ENCODE measurements at regions not wholly inside any gene's neighbourhood (a gene's known extent, or its start where the extent isn't known, plus 50 kb on each side); places are given as distances from the start of the nearest gene placed in this dataset.
"Not testable (repeated sequence)": the region's sequence is repeated elsewhere in the genome, so short reads cannot be mapped to it uniquely, and the experiment has no call there.

DNA sequence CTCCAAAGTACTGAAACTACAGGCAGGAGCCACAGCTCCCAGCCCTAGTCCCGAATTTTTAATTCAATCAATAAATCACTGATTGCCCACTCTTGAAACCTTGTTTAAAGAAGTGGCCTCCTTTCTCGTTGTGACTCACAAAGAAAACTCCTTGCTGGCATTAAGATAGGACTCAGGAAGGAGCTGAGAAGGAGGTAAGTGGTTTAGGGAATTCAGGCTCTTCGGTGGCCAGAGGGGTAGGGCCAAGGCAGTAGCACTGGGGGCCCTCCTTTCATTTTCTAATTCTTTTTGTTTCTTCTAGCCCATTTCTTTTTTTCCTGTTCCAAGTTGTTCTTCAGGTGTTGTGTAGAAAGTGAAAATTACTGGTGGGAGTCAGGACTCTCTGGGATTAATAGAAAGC, 86.2 kb upstream of the OR9Q1 start:
- Mint-ChIP-seq H3K36me3 (ENCODE audit: low read depth) (peaks cover 2% of the 10 kb centered on the region), H3K27me3 (peaks cover 40% of the 10 kb centered on the region), H3K27ac (no peak overlapping the region), H3K4me3 (no peak overlapping the region), H3K4me1 (no peaks in the 10 kb centered on the region)
- no peaks in the 10 kb centered on the region for H3K9me3 ChIP-seq (ENCODE audit: control insufficient read depth, low read length, poor library complexity, severe bottlenecking)
- ATAC-seq: no peak
- no peak for DNase-seq

DNA sequence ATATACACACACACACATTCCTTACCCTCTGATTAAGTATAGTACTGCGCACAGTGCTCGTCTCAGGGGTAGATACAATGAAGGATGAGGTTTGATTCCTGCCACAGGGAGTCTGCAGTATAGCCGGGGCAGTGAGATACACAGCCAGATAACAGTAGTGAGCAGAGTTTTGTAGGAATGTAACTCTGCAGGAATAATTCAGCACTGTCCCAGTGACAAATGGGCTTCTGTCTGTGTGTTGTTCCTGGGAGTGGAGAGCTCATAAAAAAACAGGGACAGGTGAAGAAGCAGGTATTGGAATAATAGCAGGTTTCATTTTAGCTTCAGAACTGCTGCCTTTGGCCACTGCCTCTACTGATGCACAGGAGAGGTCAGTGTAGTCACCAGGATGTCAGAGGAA, 85.3 kb upstream of the OR9Q1 start:
- H3K9me3 ChIP-seq (ENCODE audit: control insufficient read depth, low read length, poor library complexity, severe bottlenecking): no peaks in the 10 kb centered on the region
- DNase-seq (no peak), ATAC-seq (no peak)
- Mint-ChIP-seq H3K27me3 (peaks cover 36% of the 10 kb centered on the region), H3K4me1 (no peaks in the 10 kb centered on the region), H3K36me3 (ENCODE audit: low read depth) (peaks cover 2% of the 10 kb centered on the region), H3K4me3 (no peak overlapping the region), H3K27ac (no peak overlapping the region)

DNA sequence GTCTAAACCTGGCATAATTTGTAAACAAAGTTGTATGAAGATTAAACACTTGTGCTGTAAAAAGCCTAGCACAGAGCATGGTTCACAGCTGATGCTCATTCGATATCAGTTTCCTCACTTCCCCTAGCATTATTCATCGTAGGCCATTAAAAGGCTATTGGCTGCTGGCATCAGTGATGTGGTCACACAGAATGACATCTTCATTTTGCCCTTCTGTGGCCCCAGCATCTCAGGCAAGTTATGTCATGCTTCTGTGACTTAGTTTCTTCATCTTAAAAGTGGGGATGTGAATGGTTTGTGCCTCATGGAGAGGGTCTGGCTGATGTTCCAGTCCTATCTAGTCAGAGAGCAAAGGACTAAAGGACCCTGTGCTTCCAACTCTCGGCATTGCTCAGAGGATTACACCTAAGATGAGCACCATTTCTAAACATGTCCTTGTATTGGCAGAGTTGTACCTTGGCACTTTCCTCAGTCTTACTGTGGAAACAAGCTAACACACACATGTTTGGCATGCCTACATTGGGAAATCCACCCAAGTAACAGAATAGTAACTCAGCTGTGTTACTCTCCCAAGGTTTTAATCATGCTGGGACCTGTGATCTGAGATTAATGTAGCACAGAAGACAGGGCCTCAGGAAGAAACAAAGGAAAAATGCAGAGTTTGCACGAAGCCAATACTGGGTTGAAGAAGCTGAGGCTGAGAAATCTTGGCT, 83.5 kb upstream of the OR9Q1 start:
- peaks cover 36% of the 10 kb centered on the region for H3K27me3 Mint-ChIP-seq
- no peak overlapping the region for H3K27ac Mint-ChIP-seq
- no peaks in the 10 kb centered on the region for H3K4me1 Mint-ChIP-seq
- ATAC-seq: no peak
- DNase-seq: no peak
- no peaks in the 10 kb centered on the region for H3K9me3 ChIP-seq (ENCODE audit: control insufficient read depth, low read length, poor library complexity, severe bottlenecking)
- no peak overlapping the region for H3K4me3 Mint-ChIP-seq
- H3K36me3 Mint-ChIP-seq (ENCODE audit: low read depth): peaks cover 2% of the 10 kb centered on the region

DNA sequence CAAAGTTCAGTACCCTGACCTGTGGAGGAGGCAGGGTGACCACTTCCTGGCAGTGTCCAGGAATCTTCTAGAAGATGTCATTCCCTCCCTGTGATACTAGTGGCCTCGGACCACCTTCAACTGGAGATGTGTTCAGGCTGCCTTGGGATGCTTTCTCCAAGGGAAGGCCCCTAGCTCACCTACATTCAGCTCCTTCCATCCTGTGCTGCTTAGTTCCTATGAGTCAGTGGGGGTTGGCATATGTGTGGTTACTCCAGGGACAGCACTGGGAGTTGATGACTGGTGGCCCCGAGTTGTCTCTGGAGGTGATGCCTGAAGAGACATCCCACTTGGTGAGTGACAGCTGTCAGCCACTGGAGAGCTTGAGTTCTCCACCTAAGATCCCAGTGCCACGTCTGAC, 81.8 kb upstream of the OR9Q1 start:
- peaks cover 35% of the 10 kb centered on the region for H3K27me3 Mint-ChIP-seq
- H3K4me3 Mint-ChIP-seq: no peak overlapping the region
- ATAC-seq: no peak
- no peaks in the 10 kb centered on the region for H3K9me3 ChIP-seq (ENCODE audit: control insufficient read depth, low read length, poor library complexity, severe bottlenecking)
- peaks cover 2% of the 10 kb centered on the region for H3K36me3 Mint-ChIP-seq (ENCODE audit: low read depth)
- no peaks in the 10 kb centered on the region for H3K4me1 Mint-ChIP-seq
- DNase-seq: no peak
- no peak overlapping the region for H3K27ac Mint-ChIP-seq

DNA sequence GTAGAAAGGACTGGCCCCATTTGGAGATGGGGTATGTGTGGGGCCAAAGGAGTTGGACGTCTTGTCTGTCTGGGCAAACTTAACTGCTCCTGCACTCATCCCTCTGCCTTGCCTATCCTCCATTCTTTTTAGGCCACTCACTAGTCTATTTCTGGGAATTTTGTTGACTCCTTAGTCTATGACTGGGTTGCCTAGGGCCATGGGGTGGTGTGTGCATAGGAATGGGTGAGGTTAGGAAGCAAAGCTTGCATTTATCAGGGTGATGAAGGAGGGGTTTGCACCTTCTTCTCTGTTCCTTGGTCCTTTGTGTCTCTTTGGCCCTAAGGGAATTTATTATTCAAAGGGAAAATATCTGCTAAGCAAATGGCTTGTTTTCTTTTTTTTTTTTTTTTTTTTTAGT, 80.9 kb upstream of the OR9Q1 start:
- ATAC-seq (no peak), DNase-seq (no peak)
- peaks cover 2% of the 10 kb centered on the region for H3K36me3 Mint-ChIP-seq (ENCODE audit: low read depth)
- H3K4me3 Mint-ChIP-seq: no peak overlapping the region
- no peaks in the 10 kb centered on the region for H3K4me1 Mint-ChIP-seq
- H3K9me3 ChIP-seq (ENCODE audit: control insufficient read depth, low read length, poor library complexity, severe bottlenecking): no peaks in the 10 kb centered on the region
- peaks cover 30% of the 10 kb centered on the region for H3K27me3 Mint-ChIP-seq
- no peak overlapping the region for H3K27ac Mint-ChIP-seq

DNA sequence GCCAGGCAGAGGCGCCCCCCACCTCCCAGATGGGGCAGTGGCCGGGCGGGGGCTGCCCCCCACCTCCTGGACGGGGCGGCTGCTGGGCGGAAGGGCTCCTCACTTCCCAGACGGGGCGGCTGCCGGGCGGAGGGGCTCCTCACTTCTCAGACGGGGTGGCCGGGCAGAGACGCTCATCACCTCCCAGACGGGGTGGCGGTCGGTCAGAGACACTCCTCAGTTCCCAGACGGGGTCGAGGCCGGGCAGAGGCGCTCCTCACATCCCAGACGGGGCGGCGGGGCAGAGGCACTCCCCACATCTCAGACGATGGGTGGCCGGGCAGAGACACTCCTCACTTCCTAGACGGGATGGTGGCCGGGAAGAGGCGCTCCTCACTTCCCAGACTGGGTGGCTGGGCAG, 79.9 kb upstream of the OR9Q1 start:
- not testable (repeated sequence) for H3K9me3 ChIP-seq (ENCODE audit: control insufficient read depth, low read length, poor library complexity, severe bottlenecking); H3K27ac Mint-ChIP-seq; H3K4me1 Mint-ChIP-seq; DNase-seq; H3K36me3 Mint-ChIP-seq (ENCODE audit: low read depth); H3K4me3 Mint-ChIP-seq; ATAC-seq
- peaks cover 22% of the 10 kb centered on the region for H3K27me3 Mint-ChIP-seq

DNA sequence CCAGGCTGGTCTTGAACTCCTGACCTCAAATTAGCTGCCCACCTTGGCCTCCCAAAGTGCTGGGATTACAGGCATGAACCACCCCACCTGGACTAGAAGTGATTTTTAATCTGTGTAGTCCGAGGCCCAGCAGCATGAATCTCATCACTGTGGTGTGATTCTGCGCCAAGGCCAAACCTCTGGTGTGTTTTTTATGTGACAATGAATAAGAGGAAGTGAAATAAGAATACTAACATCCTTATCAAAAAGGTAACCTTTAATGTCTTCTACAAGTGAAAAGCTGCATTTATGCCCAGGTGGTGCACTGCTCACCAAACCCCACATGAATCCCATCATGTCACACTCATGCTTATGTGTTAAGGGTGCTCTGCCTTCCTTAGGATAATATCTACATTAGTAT, 77.1 kb upstream of the OR9Q1 start:
- no peak for ATAC-seq
- Mint-ChIP-seq H3K4me3 (no peak overlapping the region), H3K27ac (no peak overlapping the region)

DNA sequence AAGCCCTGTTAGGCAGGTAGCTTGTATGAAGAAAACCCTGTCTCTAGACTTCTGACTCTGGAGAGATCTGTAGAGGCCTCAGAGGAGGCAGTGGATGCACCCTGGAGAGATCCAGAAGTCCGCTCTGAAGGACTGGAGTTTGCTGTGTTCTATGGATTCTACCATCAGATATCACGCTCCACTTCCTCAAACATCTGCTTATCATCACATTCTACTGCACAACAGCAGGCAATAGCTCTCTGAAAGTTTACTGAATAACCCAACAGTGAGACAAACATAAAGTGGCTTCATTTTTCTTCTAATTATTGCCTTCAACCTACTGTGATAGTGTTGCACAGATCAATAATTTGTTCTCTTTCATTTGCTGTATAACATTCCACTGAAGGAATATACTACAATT, 59.0 kb upstream of the OR9Q1 start:
- no peak for DNase-seq
- H3K27ac Mint-ChIP-seq: no peak overlapping the region
- H3K4me3 Mint-ChIP-seq: no peak overlapping the region
- H3K9me3 ChIP-seq (ENCODE audit: control insufficient read depth, low read length, poor library complexity, severe bottlenecking): no peaks in the 10 kb centered on the region
- no peak for ATAC-seq
- no peaks in the 10 kb centered on the region for H3K4me1 Mint-ChIP-seq
- H3K27me3 Mint-ChIP-seq: peaks cover 28% of the 10 kb centered on the region
- no peaks in the 10 kb centered on the region for H3K36me3 Mint-ChIP-seq (ENCODE audit: low read depth)

More for the DNA sequence above, 77.1 kb upstream of the OR9Q1 start:
- H3K9me3 ChIP-seq (ENCODE audit: control insufficient read depth, low read length, poor library complexity, severe bottlenecking): no peaks in the 10 kb centered on the region
- H3K36me3 Mint-ChIP-seq (ENCODE audit: low read depth): no peaks in the 10 kb centered on the region
- no peak for DNase-seq
- peaks cover 10% of the 10 kb centered on the region for H3K27me3 Mint-ChIP-seq
- H3K4me1 Mint-ChIP-seq: no peaks in the 10 kb centered on the region

DNA sequence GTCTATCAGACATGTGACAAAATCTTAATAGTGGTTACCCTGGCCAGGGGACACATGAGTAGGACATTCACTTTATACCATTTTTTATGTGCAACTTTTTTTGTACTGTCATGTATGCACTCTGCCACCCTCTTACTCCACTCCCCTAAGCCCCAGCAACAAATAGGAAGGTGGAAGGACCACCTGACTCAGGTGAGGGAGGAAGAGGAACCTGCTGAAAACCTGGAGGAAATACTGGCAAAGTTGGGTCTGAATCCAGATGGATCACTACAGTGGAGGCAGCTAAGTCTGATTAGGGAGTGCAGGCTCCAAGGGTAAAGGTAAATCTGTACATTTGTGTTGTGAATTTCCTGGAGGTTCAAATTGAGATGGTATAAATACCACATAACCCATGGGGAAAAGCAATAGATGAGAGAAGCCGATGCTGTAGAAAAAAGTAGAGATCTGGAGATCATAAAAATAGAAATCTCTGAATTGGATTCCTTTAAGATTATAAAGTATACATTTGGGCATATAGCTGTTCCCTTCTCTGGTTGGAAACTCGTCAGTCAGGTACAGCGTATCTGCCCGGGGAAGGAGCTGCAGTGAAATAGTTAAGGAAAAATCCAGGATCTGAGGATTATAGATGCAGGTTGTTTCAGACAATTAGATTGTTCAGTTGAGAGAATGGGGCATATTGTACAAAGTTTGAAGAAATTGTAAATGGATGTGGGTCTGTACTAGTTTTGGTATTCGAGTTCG, 52.2 kb upstream of the OR9Q1 start:
- H3K9me3 ChIP-seq (ENCODE audit: control insufficient read depth, low read length, poor library complexity, severe bottlenecking): no peaks in the 10 kb centered on the region

DNA sequence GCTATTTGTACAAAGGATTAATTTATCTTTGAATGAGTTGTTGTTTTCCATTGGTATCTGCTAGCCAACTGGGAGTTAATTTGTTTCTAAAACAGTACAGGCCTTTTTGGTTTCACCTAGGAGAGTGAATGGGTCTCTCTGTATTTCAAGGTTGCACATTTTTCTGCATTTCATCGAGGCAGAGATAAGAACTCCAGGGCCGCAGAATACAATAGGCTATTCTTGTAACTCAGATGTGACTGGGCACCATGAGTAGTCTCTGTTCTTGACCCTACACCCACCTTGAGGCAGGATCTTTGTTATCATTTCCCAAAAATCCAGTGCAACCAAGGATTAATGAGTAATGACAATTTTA, 51.7 kb upstream of the OR9Q1 start:
- no peaks in the 10 kb centered on the region for H3K9me3 ChIP-seq (ENCODE audit: control insufficient read depth, low read length, poor library complexity, severe bottlenecking)
- ATAC-seq: no peak
- Mint-ChIP-seq H3K4me1 (no peaks in the 10 kb centered on the region), H3K27ac (no peak overlapping the region), H3K36me3 (ENCODE audit: low read depth) (no peaks in the 10 kb centered on the region), H3K27me3 (peaks cover 29% of the 10 kb centered on the region), H3K4me3 (no peak overlapping the region)
- DNase-seq: no peak

More for the DNA sequence above, 52.2 kb upstream of the OR9Q1 start:
- Mint-ChIP-seq H3K36me3 (ENCODE audit: low read depth) (no peaks in the 10 kb centered on the region), H3K4me3 (no peak overlapping the region), H3K27ac (no peak overlapping the region), H3K27me3 (peaks cover 29% of the 10 kb centered on the region), H3K4me1 (no peaks in the 10 kb centered on the region)
- ATAC-seq (no peak), DNase-seq (no peak)
